AG20443 (cell line): ENCODE measurements at regions not wholly inside any gene's neighbourhood (a gene's known extent, or its start where the extent isn't known, plus 50 kb on each side); places are given as distances from the start of the nearest gene placed in this dataset.
A peak's percentile ranks its signal among the peaks of the same experiment; 100 is the strongest.
"Not testable (repeated sequence)": the region's sequence is repeated elsewhere in the genome, so short reads cannot be mapped to it uniquely, and the experiment has no call there.

ENCODE experiments used
- DNase-seq: peaks from one replicate; pipeline ENCODE4 v3.0.0; 2012; ENCODE audit warnings: low spot score, mixed read lengths

DNA sequence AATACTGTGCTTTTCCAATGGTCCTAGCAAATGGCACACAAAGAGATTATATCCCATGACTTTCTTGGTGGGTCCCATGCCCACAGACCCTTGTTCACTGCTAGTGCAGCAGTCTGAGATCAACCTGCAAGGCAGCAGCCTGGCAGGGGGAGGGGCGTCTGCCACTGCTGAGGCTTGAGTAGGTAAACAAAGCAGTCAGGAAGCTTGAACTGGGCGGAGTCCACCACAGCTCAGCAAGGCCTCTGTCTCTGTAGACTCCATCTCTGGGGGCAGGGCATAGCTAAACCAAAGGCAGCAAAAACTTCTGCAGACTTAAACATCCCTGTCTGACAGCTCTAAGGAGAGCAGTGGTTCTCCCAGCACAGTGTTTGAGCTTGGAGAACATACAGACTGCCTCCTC, 82.9 kb downstream of the ZNF737 start:
- DNase-seq: no peak

GRCh38 chr19:20481736-20482135, 83.8 kb downstream of the ZNF737 start:
- no peak for DNase-seq

DNA sequence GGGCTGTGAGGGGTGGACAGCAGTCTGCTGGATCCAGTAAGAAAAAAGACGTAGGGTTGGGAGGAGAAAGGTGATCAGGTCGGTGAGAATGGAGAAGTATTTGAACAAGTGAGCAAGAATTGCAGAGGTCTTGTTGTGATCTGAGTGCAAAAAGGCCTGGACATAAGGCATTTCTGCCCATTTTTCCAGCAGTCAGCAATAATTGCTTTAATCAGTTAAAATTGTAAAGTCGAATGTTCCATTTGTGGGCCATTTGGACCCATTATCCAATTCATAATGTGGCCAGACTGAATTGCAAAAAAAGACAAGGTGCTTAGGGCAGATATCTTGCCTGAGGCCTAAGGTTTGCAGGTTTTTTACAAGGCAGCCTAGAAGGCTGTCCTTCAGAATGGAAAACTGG, 86.1 kb downstream of the ZNF737 start:
- no peak for DNase-seq

GRCh38 chr19:20478936-20479335, 86.6 kb downstream of the ZNF737 start:
- DNase-seq: no peak

DNA sequence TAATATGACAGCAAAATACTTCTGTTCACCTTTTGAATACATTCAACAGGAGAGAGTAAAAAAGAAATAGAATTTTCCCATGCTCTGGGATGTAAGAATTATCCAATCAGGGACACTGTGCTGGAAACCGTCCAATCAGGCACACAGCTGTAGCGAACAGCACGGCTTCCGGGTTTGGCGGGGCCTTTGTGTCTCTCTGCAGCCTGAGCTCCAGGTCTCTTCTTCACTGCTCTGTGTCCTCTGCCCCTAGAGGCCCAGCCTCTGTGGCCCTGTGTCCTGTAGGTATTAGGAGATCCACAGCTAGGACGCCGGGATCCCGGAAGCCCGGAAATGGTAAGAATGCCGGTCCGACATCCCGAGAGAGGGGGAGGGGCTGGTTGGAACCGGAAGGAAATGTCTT, 92.7 kb downstream of the ZNF737 start:
- no peak for DNase-seq

DNA sequence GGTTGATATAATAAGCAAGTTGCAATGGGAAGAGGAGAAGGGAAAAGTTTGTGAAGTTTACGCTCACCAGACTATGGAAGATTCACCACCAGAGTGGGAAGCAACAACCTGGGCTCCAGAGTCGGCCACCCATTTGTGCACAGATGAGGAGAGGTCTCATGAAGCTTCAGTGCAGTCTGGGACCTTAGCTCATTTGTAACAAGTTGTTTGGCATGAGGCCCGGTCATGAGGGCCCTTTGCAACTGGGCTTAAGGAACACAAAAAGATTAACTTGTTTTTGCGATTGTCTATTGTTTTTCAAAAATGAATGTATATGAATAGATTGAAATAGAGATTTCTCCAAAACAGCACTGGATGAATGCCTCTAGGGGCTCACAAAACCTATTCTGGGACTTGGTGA, 94.2 kb downstream of the ZNF737 start:
- no peak for DNase-seq

DNA sequence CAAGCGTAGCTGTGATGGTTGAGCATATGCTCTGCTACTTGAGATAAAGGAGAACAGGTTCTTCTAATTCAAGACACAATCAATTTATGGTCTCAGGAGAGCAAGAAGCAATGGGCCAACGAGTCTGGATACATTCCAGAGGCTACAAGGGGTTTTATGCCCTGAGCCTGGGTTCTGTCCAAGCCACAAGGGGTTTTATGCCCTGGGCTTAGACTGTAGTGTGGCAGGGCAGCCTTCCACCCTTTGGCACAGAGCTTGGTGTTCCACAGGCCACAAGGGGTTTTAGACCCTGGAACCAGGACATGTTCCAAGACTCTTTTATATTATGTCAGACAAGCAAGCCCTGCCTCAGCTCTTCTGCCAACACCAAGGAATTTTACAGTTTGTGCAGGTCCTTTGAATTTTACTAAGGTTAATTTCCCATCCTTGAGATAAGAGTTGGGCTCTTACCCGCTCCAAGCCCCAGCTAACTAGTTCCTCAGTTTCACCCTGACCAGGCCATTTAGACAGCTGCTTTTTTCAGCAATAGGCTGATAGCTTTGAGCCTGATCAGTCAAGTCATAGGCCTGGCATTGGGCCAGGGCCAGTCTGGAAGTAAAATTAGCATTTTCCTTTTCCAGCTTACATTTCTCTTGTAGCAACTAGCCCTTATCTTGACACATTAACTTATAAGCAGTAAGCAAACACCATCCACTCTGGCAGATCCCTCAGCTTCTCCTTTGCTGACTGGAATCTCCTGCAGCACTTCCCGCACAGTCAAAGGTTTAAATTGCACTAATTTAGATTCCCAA, 95.0 kb downstream of the ZNF737 start:
- DNase-seq: no peak

DNA sequence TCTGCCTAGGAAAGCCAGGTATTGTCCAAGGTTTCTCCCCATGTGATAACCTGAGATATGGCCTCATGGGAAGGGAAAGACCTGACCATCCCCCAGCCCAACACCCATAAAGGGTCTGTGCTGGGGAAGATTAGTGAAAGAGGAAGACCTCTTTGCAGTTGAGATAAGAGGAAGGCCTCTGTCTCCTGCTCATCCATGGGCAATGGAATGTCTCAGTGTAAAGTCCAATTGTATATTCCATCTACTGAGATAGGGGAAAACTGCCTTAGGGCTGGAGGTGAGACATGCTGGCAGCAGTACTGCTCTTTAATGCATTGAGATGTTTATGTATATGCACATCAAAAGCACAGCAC, 99.0 kb downstream of the ZNF737 start:
- not testable (repeated sequence) for DNase-seq

- not testable (repeated sequence) for DNase-seq
These were observed 99.5 kb downstream of the ZNF737 start for GRCh38 chr19:20465922-20466637.

GRCh38 chr19:20453425-20453935, 112.1 kb downstream of the ZNF737 start:
- DNase-seq: no peak

GRCh38 chr19:20444202-20444885, 121.2 kb downstream of the ZNF737 start:
- no peak for DNase-seq

- not testable (repeated sequence) for DNase-seq
These were observed 133.2 kb downstream of the ZNF737 start for GRCh38 chr19:20432266-20432842.

DNA sequence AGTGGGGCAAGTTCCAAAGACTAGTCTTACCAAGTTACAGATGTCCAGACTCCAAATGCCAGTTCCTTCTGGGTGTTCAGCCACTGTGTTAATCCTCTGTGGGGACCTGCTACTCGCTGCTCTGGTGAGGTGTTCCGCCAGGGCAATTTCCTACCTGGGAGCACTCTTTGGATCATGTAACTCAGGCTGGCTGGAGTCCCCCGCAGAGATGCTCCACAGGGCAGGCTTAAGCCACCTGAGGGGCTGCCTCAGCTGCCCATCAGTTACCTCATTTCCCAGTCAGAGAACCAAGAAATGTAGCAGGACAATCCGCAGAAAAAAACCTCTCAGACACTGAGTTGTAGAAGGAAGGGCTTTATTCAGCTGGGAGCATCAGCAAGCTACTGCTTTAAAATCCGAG, 133.8 kb downstream of the ZNF737 start:
- no peak for DNase-seq

GRCh38 chr19:20423381-20424197, 142.0 kb downstream of the ZNF737 start:
- peak; percentile 29 for DNase-seq

DNA sequence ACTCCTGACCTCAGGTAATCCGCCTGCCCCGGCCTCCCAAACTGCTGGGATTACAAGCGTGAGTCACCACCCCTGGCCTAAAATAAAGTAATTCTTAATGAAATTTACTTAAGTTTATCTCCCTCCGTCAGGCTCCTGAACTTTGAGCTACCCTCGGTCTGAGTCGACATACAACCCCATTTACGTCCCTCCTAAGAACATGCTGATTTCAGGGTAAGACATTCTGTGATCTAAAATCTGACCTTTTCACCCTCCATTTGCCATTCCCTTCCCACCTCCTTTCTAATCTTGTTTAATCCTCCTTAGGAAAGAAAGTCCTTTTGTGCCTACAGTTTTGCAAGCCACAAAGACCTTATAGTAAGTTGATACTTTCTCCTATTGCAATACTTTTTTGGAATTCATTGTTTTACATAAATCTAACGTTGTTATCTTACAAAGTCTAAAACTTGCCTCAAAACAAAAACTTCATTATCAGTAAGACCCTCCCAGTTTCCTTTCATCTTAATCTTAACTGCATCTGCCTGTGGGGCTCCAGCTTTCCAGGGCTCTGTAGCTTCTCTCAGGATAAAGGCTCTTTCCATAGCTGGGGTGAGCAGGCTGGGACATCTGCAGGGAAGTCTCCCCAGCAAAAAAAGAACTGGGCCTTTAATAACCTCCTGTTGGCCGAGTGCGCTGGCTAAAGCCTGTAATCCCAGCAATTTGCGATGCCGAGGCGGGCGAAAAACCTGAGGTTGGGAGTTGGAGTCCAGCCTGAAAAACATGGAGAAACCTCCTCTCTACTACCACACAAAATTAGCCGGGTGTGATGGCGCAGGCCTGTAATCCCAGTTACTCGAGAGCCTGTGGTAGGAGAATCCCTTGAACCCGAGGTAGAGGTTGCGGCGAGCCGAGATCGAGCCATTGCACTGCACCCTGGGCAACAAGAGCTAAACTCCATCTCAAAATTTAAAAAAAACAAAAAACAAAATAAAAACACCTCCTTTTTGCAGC, 143.1 kb downstream of the ZNF737 start:
- no peak for DNase-seq

GRCh38 chr19:20416661-20417060, 148.9 kb downstream of the ZNF737 start:
- no peak for DNase-seq

DNA sequence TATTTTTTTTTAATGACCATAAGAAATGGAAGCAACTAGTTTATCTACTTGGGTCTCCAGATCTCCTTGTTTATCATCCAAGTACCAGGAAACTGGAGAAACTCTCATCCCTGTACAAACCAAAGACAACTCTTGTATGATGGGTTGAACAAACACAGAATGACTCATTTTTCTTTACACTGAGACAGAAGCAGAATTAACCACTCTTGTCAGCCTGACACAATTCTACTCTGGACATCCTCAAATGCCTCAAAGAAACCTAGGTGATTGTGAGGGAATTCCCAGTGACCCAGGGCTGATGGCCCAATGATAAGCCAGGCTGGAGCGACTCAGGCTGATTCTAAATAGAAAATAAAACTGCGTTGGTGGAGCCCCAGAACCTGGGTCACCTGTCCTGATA, 151.5 kb downstream of the ZNF737 start:
- no peak for DNase-seq

GRCh38 chr19:20413705-20414104, 151.9 kb downstream of the ZNF737 start:
- no peak for DNase-seq

DNA sequence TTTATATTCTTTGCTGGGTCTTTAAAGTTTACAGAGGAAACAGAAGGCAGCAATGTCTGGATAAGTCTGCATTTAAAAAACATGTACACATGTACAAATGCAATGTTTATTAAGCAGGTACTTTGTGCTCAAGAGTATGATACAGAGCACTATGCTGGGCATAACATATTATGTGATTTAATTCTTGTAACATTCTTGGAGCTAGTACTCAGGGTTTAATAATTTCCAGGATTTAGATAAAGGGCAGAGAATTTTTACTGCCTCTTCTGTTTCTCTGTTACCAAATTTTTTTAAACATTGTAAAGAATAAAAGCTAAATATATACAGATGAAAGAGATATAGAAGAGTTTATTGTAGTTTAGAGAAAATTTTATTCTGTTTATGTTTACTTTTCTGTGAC, 152.7 kb downstream of the ZNF737 start:
- no peak for DNase-seq

- no peak for DNase-seq
These were observed 168.3 kb downstream of the ZNF737 start for GRCh38 chr19:20397292-20397691.
